Thymus (tissue), 11 donors: ENCODE measurements at regions not wholly inside any gene's neighbourhood (a gene's known extent, or its start where the extent isn't known, plus 50 kb on each side); places are given as distances from the start of the nearest gene placed in this dataset.
"Not testable (repeated sequence)": the region's sequence is repeated elsewhere in the genome, so short reads cannot be mapped to it uniquely, and the experiment has no call there.

Experiments
- DNase-seq, 9 donors: peaks; one replicate each; pipeline ENCODE4 v3.0.0-alpha.2; 2013; ENCODE audit warnings: low spot score in 9 of 9, low read depth in 6 of 9, missing footprints in 1 of 9
- H3K27ac ChIP-seq, 2 donors: one replicate each; pipeline ENCODE4 v1.5.1; 2013; ENCODE audit warnings: control low read depth in 1 of 2, low read depth in 1 of 2, low read length in 1 of 2, mild to moderate bottlenecking in 1 of 2, moderate library complexity in 1 of 2
- H3K27me3 ChIP-seq, 2 donors: one replicate each; pipeline ENCODE4 v1.5.1; 2013; ENCODE audit warnings: low read length in 1 of 2; ENCODE audit not compliant: control insufficient read depth in 2 of 2, insufficient read depth in 1 of 2
- H3K36me3 ChIP-seq, 2 donors: one replicate each; pipeline ENCODE4 v1.5.1; 2013; ENCODE audit warnings: low read length in 1 of 2, mild to moderate bottlenecking in 1 of 2, moderate library complexity in 1 of 2; ENCODE audit not compliant: control insufficient read depth in 2 of 2, insufficient read depth in 2 of 2
- H3K4me1 ChIP-seq, 2 donors: one replicate each; pipeline ENCODE4 v1.5.1; 2013; ENCODE audit warnings: low read length in 2 of 2; ENCODE audit not compliant: control insufficient read depth in 2 of 2, insufficient read depth in 2 of 2
- H3K4me3 ChIP-seq, 2 donors: one replicate each; pipeline ENCODE4 v1.5.1; 2013; ENCODE audit warnings: low read length in 2 of 2, control low read depth in 1 of 2, mild to moderate bottlenecking in 1 of 2
- H3K9me3 ChIP-seq, 2 donors: one replicate each; pipeline ENCODE4 v1.5.1; 2013; ENCODE audit warnings: low read length in 1 of 2, mild to moderate bottlenecking in 1 of 2; ENCODE audit not compliant: control insufficient read depth in 2 of 2, insufficient read depth in 1 of 2
- WGBS: extraction: QIAGEN DNeasy Blood & Tissue Kit; methylation state at CpG from one replicate; pipeline ENCODE4 v1.1.7; 2013; 5-methylcytosine and 5-hydroxymethylcytosine counted together
- donor health status: healthy.

DNA sequence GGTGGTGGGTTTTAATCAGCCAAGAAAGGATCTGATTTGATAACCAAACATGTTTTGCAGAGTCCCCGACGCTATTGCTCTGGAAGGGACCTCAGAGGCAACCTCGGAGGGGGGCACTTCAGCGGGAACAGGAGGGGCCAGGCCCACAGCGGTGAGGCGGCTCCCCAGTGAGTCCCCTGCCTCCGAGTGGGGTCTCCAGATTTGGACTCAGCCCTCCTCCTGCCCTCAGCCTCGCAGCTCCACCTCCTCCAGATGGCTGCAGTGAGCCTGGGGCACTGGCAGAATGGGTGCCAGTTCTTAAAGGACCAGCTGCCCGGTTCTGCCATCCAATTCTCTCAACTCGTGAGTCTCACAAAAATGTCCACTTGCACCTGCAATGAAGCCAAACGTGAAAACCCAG, 61.0 kb upstream of the NANOS1 start:
- Histone ChIP-seq H3K4me1 (no peaks in the 10 kb centered on the region), H3K27ac (no peak overlapping the region), H3K36me3 (no peaks in the 10 kb centered on the region), H3K9me3 (no peaks in the 10 kb centered on the region), H3K4me3 (no peak overlapping the region), H3K27me3 (peaks cover 0 to 7% of the 10 kb centered on the region in 2 donors)
- no peak for DNase-seq
- 84% methylated on average over 11 of the region's 11 CpGs for WGBS

DNA sequence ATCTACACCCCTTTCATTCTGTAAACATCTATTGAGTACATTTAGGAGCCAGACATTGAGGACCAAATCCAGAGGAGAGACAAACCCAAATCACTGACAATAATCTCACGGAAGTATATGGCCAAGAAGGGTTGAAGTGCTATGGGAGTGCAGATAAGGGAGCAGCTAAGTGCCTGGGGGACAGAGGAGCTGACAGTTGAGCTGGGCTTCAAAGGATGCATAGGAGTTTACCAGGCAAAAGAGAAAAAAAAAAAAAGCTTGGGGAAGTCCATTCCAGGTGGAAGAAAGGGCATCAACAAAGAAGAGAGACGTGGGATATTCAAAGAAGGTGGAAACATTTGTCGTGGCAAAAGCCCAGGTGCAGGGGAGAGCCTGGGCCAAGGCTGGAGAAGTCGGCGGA, 60.5 kb upstream of the NANOS1 start:
- 97% methylated on average over 5 of the region's 5 CpGs for WGBS
- no peak for DNase-seq
- peaks cover 0 to 7% of the 10 kb centered on the region in 2 donors for H3K27me3 ChIP-seq
- H3K36me3 ChIP-seq, result no peaks in the 10 kb centered on the region
- no peaks in the 10 kb centered on the region for H3K9me3 ChIP-seq
- H3K4me3 ChIP-seq, result no peak overlapping the region
- no peak overlapping the region for H3K27ac ChIP-seq
- no peaks in the 10 kb centered on the region for H3K4me1 ChIP-seq

DNA sequence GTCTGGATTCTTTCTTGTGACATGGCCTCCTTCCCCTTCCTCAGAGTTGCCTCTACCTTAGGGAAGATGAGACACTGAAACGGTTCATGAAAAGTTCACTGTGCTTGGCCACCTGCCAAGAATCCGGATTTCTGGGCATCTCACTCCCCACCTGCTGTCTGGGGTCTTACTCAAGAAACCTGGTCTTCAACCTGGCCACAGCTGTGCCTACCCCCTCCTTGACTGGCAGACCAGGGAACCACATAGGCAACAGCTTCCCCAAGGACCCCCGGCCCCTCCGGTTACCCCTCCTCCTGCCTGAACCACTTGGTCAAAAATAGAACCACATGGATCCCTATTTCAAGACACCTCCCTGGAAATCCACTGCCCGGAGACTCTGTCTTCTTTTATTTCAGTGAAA, 58.7 kb upstream of the NANOS1 start:
- no peak overlapping the region for H3K27ac ChIP-seq
- no peak for DNase-seq
- 76% methylated on average over 5 of the region's 5 CpGs for WGBS
- peaks cover 0 to 7% of the 10 kb centered on the region in 2 donors for H3K27me3 ChIP-seq
- no peaks in the 10 kb centered on the region for H3K36me3 ChIP-seq
- H3K4me3 ChIP-seq, result no peak overlapping the region
- H3K4me1 ChIP-seq, result no peaks in the 10 kb centered on the region
- no peaks in the 10 kb centered on the region for H3K9me3 ChIP-seq

DNA sequence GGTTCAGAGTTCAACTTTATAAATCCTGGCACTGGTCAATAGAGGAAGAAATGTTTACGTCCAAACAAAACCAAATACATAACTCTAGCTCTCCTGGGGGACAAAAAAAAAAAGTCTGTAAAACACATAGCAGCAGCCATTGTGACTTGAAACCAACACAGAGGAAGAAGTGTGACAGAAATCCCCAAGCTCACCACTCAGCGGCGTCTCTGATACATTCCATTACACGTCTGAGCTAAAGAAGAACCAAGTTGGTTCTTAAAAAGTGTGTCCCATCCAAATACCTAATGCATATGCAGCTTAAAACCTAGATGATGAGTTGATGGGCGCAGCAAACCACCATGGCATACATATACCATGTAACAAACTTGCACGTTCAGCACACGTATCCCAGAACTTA, 58.3 kb upstream of the NANOS1 start:
- Histone ChIP-seq H3K9me3 (no peaks in the 10 kb centered on the region), H3K4me1 (no peaks in the 10 kb centered on the region), H3K27me3 (peaks cover 0 to 7% of the 10 kb centered on the region in 2 donors), H3K4me3 (no peak overlapping the region), H3K27ac (no peak overlapping the region), H3K36me3 (no peaks in the 10 kb centered on the region)
- WGBS, result 87% methylated on average over 7 of the region's 7 CpGs
- DNase-seq, result no peak

DNA sequence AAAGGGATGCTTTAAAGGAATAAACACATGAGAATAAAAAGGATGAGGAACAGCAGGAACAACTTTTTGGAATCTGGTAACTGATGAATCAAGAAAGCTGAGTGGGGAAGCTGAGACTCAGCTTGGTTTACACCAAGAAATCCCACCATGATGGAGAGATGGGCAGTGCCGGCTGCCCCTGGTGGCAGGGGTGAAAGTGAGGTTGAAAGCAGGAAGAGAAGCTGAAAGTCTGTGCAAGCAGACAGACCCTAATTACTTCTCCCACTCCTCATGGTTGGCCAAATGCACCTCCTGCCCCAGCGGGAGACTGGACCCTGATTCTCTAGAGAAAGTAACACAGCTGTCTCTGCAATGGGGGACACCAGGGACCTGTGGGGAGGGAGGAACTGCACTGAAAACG, 57.6 kb upstream of the NANOS1 start:
- DNase-seq, result no peak
- H3K4me1 ChIP-seq, result no peaks in the 10 kb centered on the region
- peaks cover 0 to 3% of the 10 kb centered on the region in 2 donors for H3K27me3 ChIP-seq
- H3K36me3 ChIP-seq, result no peaks in the 10 kb centered on the region
- no peaks in the 10 kb centered on the region for H3K9me3 ChIP-seq
- WGBS, result 77% methylated on average over 3 of the region's 3 CpGs
- H3K27ac ChIP-seq, result no peak overlapping the region
- no peak overlapping the region for H3K4me3 ChIP-seq

DNA sequence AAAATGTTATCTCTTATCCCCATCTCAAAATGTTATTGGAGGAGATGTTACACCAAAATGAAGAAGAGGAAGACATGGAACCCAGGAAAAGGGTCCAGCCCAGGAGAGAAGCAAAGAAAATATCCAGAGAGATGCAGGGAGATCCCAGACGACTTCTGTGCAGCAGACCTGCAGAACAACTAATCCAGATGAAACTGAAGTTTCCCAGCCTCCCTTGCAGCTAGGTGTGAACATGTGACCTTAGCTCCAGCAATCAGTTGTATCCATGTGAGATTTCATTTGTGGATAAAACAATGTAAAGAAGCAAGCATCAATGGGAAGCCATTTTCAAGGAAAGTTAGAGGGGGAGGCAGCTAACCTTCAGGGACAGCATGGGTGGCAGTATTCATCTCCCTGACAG, 55.8 kb upstream of the NANOS1 start:
- Histone ChIP-seq H3K36me3 (no peaks in the 10 kb centered on the region), H3K4me3 (no peak overlapping the region), H3K4me1 (no peaks in the 10 kb centered on the region), H3K9me3 (no peaks in the 10 kb centered on the region), H3K27ac (no peak overlapping the region), H3K27me3 (peaks cover 0 to 3% of the 10 kb centered on the region in 2 donors)
- no peak for DNase-seq
- WGBS, result 92% methylated on average over 1 of the region's 1 CpG

DNA sequence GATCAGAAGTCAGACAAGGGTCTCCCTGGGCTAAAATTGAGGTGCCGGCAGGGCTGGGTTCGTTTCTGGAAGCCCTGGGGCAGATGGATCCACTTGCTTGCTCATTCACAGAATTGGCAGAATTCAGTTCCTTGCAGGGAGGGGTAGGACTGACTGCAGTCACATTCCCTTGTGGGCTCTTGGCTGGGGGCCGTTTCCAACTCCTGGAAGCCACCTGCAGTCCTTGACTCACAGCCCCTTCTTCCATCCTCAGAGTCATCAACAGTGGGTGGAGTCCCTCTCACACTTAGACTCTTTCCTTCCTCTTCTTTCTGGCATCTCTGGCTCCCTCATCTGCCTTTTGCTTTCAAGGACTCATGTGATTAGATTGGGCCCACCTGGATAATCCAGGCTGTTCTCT, 54.6 kb upstream of the NANOS1 start:
- WGBS, result 79% methylated on average over 3 of the region's 3 CpGs
- peaks cover 0 to 3% of the 10 kb centered on the region in 2 donors for H3K27me3 ChIP-seq
- H3K27ac ChIP-seq, result no peak overlapping the region
- H3K4me3 ChIP-seq, result no peak overlapping the region
- H3K9me3 ChIP-seq, result no peaks in the 10 kb centered on the region
- no peak for DNase-seq
- no peaks in the 10 kb centered on the region for H3K36me3 ChIP-seq
- H3K4me1 ChIP-seq, result no peaks in the 10 kb centered on the region

DNA sequence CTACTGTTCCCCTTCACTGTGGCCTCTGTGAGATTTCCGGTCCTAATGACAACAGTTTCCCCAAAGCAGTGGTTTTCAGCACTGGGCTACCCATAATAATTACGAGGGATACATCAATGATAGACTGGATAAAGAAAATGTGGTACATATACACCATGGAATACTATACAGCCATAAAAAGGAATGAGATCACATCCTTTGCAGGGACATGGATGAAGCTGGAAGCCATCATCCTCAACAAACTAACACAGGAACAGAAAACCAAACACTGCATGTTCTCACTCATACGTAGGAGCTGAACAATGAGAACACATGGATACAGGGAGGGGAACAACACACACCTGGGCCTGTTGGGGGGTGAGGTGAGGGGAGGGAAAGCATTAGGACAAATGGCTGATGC, 53.3 kb upstream of the NANOS1 start:
- not testable (repeated sequence) for H3K4me3 ChIP-seq, DNase-seq, H3K4me1 ChIP-seq, H3K27ac ChIP-seq, H3K36me3 ChIP-seq, H3K9me3 ChIP-seq, H3K27me3 ChIP-seq
- WGBS, result 97% methylated on average over 3 of the region's 3 CpGs

DNA sequence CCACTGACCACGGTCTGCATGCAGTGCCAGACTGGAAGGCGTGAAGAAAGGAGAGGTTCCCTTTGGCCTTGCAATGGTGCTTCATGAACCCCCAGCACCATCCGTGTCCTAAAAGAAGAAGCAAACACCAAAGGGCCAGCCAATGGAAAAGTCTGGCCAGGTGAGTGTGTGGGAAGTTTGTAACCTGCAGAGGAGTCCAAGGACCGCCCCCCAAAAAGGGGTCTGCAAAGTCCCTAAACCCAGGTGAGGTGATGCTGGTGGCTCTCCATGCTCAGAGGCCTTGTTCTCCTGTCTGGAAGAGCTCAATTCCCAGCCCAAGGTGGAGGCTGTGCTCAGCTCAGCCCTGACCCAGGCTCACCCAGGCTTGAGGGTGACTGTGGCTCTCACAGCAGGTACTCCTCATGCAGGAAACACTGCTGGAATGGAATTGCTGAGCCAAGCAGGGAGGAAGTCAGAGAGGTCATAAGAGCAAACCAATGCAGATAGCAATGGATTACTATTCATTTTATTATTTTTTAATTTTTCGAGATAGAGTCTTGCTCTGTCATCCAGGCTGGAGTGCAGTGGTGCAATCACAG, 52.4 kb upstream of the NANOS1 start:
- no peak overlapping the region for H3K4me3 ChIP-seq
- WGBS, result 88% methylated on average over 5 of the region's 5 CpGs
- no peaks in the 10 kb centered on the region for H3K9me3 ChIP-seq
- no peak for DNase-seq
- no peak overlapping the region for H3K27ac ChIP-seq
- no peaks in the 10 kb centered on the region for H3K4me1 ChIP-seq
- no peaks in the 10 kb centered on the region for H3K36me3 ChIP-seq
- no peaks in the 10 kb centered on the region for H3K27me3 ChIP-seq

DNA sequence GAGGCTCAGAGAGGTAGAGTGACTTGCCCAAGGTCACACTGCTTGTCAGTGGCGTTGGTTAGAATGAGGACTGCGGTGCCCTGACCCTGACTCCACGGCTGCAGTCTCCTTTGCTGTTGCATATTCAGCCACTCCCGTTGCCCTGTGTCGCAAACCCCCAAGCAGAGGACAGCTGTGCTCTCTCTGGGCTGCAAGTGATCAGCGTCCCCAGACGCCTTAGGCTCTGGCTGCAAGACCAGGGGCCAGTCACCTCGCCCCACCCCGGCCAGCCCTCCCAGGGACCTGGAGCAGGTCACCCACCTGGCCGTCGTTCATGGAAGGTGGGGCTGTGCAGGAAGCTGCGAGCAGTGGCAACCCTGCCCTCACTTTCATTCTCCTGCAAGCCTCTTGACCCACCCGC, 51.7 kb upstream of the NANOS1 start:
- Histone ChIP-seq H3K4me1 (no peaks in the 10 kb centered on the region), H3K4me3 (no peak overlapping the region), H3K9me3 (no peaks in the 10 kb centered on the region), H3K36me3 (no peaks in the 10 kb centered on the region), H3K27ac (no peak overlapping the region), H3K27me3 (no peaks in the 10 kb centered on the region)
- WGBS, result 84% methylated on average over 13 of the region's 13 CpGs
- DNase-seq, result no peak
